ENCODE measurements at regions not wholly inside any gene's neighbourhood (a gene's known extent, or its start where the extent isn't known, plus 50 kb on each side); places are given as distances from the start of the nearest gene placed in this dataset.

DNA sequence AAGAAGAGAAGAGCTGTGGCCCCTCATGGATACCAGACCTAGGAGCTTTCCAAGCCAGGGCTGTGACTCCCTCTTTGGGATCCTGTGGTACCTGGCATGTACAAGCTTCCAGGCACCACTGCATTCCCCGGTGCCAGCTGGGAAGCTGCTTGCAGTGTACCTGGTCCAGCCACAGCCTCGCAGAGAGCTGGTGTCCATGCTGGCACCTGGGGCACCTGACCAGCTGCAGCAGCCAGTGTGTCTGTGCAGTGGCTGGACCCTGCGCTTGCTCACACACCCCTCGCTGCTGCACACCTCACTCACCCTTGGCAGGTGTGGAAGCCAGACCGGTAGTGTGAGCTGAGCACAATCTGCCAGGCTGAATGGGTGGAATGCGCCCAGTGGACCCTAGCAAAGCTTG, 190.9 kb upstream of the MAN1A1 start:
- in situ Hi-C loops (cut with HindIII; ENCODE audit: extremely low pct_ligation_motif_present, low pct_unique_long_range_greater_than_20kb) (no loop called here), intact Hi-C loops (cut with micrococcal nuclease; ENCODE audit: unreplicated experiment) (no loop called here)
- FAIRE-seq (no peak), DNase-seq (ENCODE audit: low spot score) (no peak), ATAC-seq (peak; percentile 35; the same call in 2 of the 3 replicates)
- Histone ChIP-seq H3K27me3 (ENCODE audit: control insufficient read depth in 1 of 2, insufficient read depth in 2 of 2, low read length in 2 of 2) (peaks cover 0 to 4% of the 10 kb centered on the region in 2 experiments; a peak in 1 of 5 replicates), H3K4me3 (replicated peaks in 1 of 3; ENCODE audit: insufficient read depth in 1 of 3, low read depth in 2 of 3, low read length in 3 of 3) (no peak overlapping the region), H4K20me1 (ENCODE audit: insufficient read depth, low read length) (no peaks in the 10 kb centered on the region), H2AFZ (ENCODE audit: low read length) (no peak overlapping the region), H3K9ac (ENCODE audit: insufficient read depth, low read depth, low read length) (no peak overlapping the region), H3K9me3 (ENCODE audit: low read length) (no peaks in the 10 kb centered on the region), H3K4me2 (ENCODE audit: low read depth, low read length) (no peak overlapping the region), H3K79me2 (ENCODE audit: insufficient read depth, low read length) (no peaks in the 10 kb centered on the region), H3K36me3 (replicated peaks in 1 of 2; ENCODE audit: control insufficient read depth in 1 of 2, insufficient read depth in 2 of 2, low read length in 2 of 2) (no peaks in the 10 kb centered on the region), H3K4me1 (ENCODE audit: insufficient read depth, low read length) (no peaks in the 10 kb centered on the region), H3K27ac (ENCODE audit: extremely low read length, insufficient read depth, low read length) (no peak overlapping the region)
- TF ChIP-seq ZNF878 (CRISPR knock-in tag; IDR thresholded peaks at IDR 0.05) = no peak
- TF ChIP-seq TAF15 (IDR thresholded peaks at IDR 0.05; ENCODE audit: low read depth, low read length, poor library complexity, severe bottlenecking) = no peak
- TF ChIP-seq ZNF256 (CRISPR knock-in tag; conservative IDR thresholded peaks at IDR 0.05) = no peak
- TF ChIP-seq HIVEP1 (CRISPR knock-in tag; IDR thresholded peaks at IDR 0.05) = no peak
- TF ChIP-seq MLLT10 (CRISPR knock-in tag; IDR thresholded peaks at IDR 0.05) = no peak
- TF ChIP-seq ZNF543 (CRISPR knock-in tag; IDR thresholded peaks at IDR 0.05) = no peak
- no peak for TF ChIP-seq POLR2AphosphoS5 (IDR thresholded peaks at IDR 0.05; ENCODE audit: low read depth, low read length)
- TF ChIP-seq, protein P1, sequence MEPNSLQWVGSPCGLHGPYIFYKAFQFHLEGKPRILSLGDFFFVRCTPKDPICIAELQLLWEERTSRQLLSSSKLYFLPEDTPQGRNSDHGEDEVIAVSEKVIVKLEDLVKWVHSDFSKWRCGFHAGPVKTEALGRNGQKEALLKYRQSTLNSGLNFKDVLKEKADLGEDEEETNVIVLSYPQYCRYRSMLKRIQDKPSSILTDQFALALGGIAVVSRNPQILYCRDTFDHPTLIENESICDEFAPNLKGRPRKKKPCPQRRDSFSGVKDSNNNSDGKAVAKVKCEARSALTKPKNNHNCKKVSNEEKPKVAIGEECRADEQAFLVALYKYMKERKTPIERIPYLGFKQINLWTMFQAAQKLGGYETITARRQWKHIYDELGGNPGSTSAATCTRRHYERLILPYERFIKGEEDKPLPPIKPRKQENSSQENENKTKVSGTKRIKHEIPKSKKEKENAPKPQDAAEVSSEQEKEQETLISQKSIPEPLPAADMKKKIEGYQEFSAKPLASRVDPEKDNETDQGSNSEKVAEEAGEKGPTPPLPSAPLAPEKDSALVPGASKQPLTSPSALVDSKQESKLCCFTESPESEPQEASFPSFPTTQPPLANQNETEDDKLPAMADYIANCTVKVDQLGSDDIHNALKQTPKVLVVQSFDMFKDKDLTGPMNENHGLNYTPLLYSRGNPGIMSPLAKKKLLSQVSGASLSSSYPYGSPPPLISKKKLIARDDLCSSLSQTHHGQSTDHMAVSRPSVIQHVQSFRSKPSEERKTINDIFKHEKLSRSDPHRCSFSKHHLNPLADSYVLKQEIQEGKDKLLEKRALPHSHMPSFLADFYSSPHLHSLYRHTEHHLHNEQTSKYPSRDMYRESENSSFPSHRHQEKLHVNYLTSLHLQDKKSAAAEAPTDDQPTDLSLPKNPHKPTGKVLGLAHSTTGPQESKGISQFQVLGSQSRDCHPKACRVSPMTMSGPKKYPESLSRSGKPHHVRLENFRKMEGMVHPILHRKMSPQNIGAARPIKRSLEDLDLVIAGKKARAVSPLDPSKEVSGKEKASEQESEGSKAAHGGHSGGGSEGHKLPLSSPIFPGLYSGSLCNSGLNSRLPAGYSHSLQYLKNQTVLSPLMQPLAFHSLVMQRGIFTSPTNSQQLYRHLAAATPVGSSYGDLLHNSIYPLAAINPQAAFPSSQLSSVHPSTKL (CRISPR knock-in tag; IDR thresholded peaks at IDR 0.05) = no peak
- TF ChIP-seq SMARCC2 (IDR thresholded peaks at IDR 0.05) = no peak
- TF ChIP-seq ZFY (CRISPR knock-in tag; IDR thresholded peaks at IDR 0.05) = no peak
- TF ChIP-seq EP300 (IDR thresholded peaks at IDR 0.05; ENCODE audit: low read depth in 2 of 2, low read length in 2 of 2) = no peak
- TF ChIP-seq EP300 (CRISPR knock-in tag; IDR thresholded peaks at IDR 0.05; ENCODE audit: borderline replicate concordance) = no peak
- BruUV-seq (replicated peaks) = no TSS peak
- ChIA-PET CTCF (ENCODE audit: low intra/inter-chr PET ratio, low total read pairs) (no interaction called here), POLR2A (no interaction called here)
- 51% methylated on average over 3 of the region's 6 CpGs for WGBS (ENCODE audit: low lambda C conversion rate)
